ENCODE measurements at regions not wholly inside any gene's neighbourhood (a gene's known extent, or its start where the extent isn't known, plus 50 kb on each side); places are given as distances from the start of the nearest gene placed in this dataset.

GRCh38 chr2:105690566-105690965 lies 54.1 kb upstream of the NCK2 start:
- no peak for DNase-seq (ENCODE audit: low spot score)
- 93% methylated on average over 4 of the region's 4 CpGs for WGBS
- Histone ChIP-seq H3K9ac (ENCODE audit: low read depth in 1 of 2, low read length in 2 of 2) (no peak overlapping the region), H3K27me3 (ENCODE audit: control insufficient read depth in 4 of 4, insufficient read depth in 4 of 4, low read length in 3 of 4) (no peaks in the 10 kb centered on the region), H3K9me3 (ENCODE audit: control insufficient read depth in 4 of 4, low read length in 3 of 4) (no peaks in the 10 kb centered on the region), H3K27ac (ENCODE audit: low read depth in 1 of 2, low read length in 2 of 2) (no peak overlapping the region), H3K36me3 (ENCODE audit: control insufficient read depth in 4 of 4, insufficient read depth in 3 of 4, low read depth in 1 of 4, low read length in 3 of 4) (no peaks in the 10 kb centered on the region), H3K4me1 (ENCODE audit: control insufficient read depth in 4 of 4, insufficient read depth in 4 of 4, low read length in 3 of 4) (no peaks in the 10 kb centered on the region), H3K4me3 (ENCODE audit: low read depth in 1 of 3, low read length in 3 of 3) (no peak overlapping the region)
- TF ChIP-seq REST (IDR thresholded peaks at IDR 0.05) (no peak), GABPA (IDR thresholded peaks at IDR 0.05 in 1 of 2, conservative IDR thresholded peaks at IDR 0.05 in 1 of 2) (no peak)

GRCh38 chr2:105689484-105689883 lies 55.2 kb upstream of the NCK2 start:
- no peaks in the 10 kb centered on the region for H3K27me3 ChIP-seq (ENCODE audit: control insufficient read depth in 4 of 4, insufficient read depth in 4 of 4, low read length in 3 of 4)

More at GRCh38 chr2:105689484-105689883, 55.2 kb upstream of the NCK2 start:
- Histone ChIP-seq H3K9ac (ENCODE audit: low read depth in 1 of 2, low read length in 2 of 2) (no peak overlapping the region), H3K4me1 (ENCODE audit: control insufficient read depth in 4 of 4, insufficient read depth in 4 of 4, low read length in 3 of 4) (no peaks in the 10 kb centered on the region), H3K9me3 (ENCODE audit: control insufficient read depth in 4 of 4, low read length in 3 of 4) (no peaks in the 10 kb centered on the region), H3K27ac (ENCODE audit: low read depth in 1 of 2, low read length in 2 of 2) (no peak overlapping the region), H3K36me3 (ENCODE audit: control insufficient read depth in 4 of 4, insufficient read depth in 3 of 4, low read depth in 1 of 4, low read length in 3 of 4) (no peaks in the 10 kb centered on the region), H3K4me3 (ENCODE audit: low read depth in 1 of 3, low read length in 3 of 3) (no peak overlapping the region)
- DNase-seq (ENCODE audit: low spot score), result no peak
- 83% methylated on average over 7 of the region's 7 CpGs for WGBS
- TF ChIP-seq ZBTB33 (IDR thresholded peaks at IDR 0.05), result no peak
- TF ChIP-seq NR2F2 (IDR thresholded peaks at IDR 0.05), result no peak
- TF ChIP-seq FOXA2 (IDR thresholded peaks at IDR 0.05), result no peak
- TF ChIP-seq HNF4G (IDR thresholded peaks at IDR 0.05), result no peak
- no peak for TF ChIP-seq HNF4A (conservative IDR thresholded peaks at IDR 0.05)
- TF ChIP-seq ATF3 (IDR thresholded peaks at IDR 0.05), result no peak
- no peak for TF ChIP-seq GABPA (IDR thresholded peaks at IDR 0.05 in 1 of 2, conservative IDR thresholded peaks at IDR 0.05 in 1 of 2)
- no peak for TF ChIP-seq RAD21 (IDR thresholded peaks at IDR 0.05)
- no peak for TF ChIP-seq YY1 (IDR thresholded peaks at IDR 0.05)
- TF ChIP-seq JUND (IDR thresholded peaks at IDR 0.05), result no peak
- TF ChIP-seq CTCF (IDR thresholded peaks at IDR 0.05; ENCODE audit: low read depth, low read length, missing input control), result no peak

Measured in liver (tissue), 8 donors.